C4-2B (cell line): ENCODE measurements at regions not wholly inside any gene's neighbourhood (a gene's known extent, or its start where the extent isn't known, plus 50 kb on each side); places are given as distances from the start of the nearest gene placed in this dataset.

Source experiments
- CTCF ChIP-seq: fragments of 450-650 bp; conservative IDR thresholded peaks from 2 replicates; pipeline ENCODE4 v1.5.1; 2017; ENCODE audit warnings: mild to moderate bottlenecking
- ZFX ChIP-seq: fragments of 450-650 bp; IDR thresholded peaks from 2 replicates; pipeline ENCODE4 v1.6.1; 2017

DNA sequence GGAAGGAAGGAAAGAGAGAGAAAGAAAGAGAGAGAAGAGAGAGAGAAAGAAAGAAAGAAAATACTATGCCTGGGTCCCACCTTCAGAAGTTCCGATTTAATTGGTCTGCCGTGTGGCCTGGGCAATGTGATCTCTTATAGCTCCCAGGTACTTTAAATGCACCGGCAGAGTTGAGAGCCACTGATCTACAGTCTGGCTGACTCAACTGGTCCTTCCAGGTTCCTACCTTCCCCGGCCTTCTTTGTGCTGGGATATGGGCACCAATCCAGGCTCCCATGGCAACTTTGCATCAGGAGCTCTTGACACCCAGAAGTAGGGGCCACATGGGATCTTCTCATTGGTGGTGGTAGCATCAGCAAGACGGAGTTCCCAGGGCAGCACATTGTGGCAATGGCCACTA lies 186.5 kb upstream of the ATP6AP2 start:
- TF ChIP-seq CTCF: no peak
- no peak for TF ChIP-seq ZFX
